GM19397 (cell line): ENCODE measurements at regions not wholly inside any gene's neighbourhood (a gene's known extent, or its start where the extent isn't known, plus 50 kb on each side); places are given as distances from the start of the nearest gene placed in this dataset.

Experiments
- ATAC-seq: cut with Tn5 transposase; IDR thresholded peaks from one replicate; pipeline ENCODE4 v1.9.1; 2021; ENCODE audit warnings: mild to moderate bottlenecking, moderate library complexity; ENCODE audit not compliant: unreplicated experiment

DNA sequence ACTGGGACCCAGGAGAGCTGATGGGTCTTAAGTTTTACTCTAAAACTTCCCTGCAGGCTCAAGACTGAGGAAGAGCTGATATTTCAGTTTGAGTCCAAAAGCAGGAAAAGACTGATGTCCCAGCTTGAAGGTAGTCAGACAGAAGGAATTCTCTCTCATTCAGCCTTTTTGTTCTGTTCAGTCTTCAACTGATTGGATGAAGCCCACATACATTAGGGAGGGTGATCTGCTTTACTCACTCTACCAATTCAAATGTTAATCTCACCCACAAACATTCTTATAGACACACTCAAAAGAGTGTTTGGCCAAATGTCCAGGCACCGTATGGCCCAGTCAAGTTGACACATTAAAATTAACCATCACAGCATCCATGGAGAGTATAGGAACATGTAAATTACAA lies 173.5 kb downstream of the KCNRG start:
- ATAC-seq, result no peak

GRCh38 chr13:50189450-50189849 lies 174.2 kb downstream of the KCNRG start:
- no peak for ATAC-seq

GRCh38 chr13:50191004-50191403 lies 175.8 kb downstream of the KCNRG start:
- no peak for ATAC-seq

GRCh38 chr13:50192272-50192813 lies 177.1 kb downstream of the KCNRG start:
- no peak for ATAC-seq

GRCh38 chr13:50195045-50195444 lies 179.8 kb downstream of the KCNRG start:
- ATAC-seq, result no peak

- ATAC-seq, result no peak
Observed at GRCh38 chr13:50196118-50196517, 180.9 kb downstream of the KCNRG start.

DNA sequence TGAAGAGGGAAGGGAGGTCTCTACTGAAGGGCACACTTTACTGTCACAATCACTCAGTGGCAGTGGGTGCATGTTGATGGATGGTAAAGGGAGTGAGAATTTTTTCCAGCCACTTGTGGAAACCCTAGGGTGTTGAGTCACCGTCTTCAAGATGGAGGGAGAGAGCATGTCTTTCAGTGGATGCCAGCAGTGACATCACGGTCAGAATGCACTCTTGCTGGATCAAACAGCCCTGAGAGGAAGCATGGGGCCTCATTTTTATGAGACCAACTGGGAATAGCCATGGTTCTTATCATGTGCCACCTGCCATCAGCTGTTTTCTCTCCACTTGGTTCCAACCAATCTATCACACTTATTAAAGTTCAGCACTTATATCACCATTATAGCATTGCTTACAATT lies 182.5 kb downstream of the KCNRG start:
- ATAC-seq, result no peak

DNA sequence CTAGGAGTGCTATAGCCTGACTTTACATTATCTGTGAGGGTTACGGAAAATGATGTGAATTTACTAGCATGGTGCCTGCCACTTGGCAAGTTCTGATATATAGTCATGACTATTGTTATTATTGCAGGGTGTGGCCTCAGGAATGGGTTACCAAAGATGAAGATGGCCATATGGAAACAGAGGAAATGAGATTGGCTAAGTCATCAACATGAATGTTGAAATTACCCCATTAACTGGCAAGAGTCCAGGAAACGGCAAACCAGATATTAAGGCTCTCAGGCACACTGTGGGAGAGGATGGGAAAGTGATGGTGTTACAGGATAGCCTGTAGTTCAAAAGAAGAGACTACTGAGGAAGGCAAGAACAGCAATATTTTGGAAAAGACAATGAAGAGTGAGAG lies 183.3 kb downstream of the KCNRG start:
- ATAC-seq, result no peak

- no peak for ATAC-seq
Observed at GRCh38 chr13:50200569-50200968, 185.3 kb downstream of the KCNRG start.

DNA sequence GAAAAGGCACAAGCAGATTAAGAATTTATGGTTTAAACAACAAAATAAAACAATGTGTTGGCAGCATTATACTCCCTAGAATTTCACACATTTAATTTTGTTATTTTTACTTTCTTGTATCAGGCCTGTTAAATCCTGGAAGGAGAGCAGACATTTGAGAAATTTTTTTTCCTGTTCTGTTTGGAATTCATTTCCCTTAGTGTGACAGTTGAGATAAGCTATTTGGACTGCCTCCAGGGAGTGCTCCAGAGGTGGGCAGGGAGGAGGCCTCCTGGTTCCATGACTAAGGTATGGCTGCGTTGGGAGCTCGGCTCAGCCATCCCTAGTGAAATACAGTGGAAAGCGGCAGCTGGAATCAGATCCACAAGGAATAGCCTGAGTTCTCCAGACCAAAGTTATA lies 185.7 kb downstream of the KCNRG start:
- ATAC-seq, result no peak

DNA sequence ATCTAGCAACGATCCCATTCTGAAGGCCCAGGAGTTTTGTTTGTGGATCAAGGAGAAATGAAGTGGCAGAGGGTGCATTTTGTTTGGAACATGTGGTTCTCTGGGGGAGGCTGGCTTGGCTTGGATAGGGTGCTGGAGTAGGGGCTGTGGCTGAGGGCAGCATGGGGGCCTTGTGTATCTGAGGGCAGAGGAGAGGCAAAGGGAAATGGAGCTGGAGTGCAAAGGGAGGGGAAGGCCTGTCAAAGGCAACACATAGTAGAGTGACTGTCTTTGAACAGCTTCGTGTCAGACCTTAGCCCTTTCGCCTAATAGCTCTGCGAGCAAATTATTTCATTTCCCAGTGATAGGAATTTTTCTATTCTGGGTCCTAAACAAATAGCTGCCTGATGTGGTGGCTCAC lies 187.2 kb downstream of the KCNRG start:
- ATAC-seq, result no peak

DNA sequence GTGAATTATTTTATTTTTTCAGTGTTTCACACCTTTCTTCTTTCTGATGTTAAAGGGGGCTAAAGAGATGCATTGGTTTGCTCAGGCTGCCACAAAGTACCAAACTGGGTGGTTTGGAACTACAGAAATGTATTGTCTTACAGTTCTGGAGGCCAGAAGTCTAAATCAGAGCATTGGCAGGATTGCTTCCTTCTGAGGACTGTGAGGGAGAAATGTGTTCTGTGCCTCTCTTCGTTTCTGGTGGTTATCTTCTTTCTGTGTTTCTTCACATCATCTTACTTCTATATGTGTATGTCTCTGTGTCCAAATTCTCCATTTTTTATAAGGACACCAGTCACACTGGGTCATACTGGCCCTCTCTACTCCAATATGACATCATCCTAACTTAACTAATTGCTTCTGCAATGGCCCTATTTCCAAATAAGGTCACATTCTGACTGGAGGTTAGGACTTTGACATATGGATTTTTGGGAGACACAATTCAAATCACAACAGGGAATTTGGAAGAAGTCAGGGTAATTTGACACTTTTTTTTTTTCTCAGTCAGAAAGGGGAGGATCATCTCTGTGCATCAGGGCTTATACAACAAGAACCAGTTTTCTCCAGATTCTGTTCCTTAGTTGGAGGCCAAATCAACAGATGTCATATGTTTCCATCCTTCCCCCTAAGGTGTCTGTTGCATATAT lies 188.2 kb downstream of the KCNRG start:
- ATAC-seq, result no peak

DNA sequence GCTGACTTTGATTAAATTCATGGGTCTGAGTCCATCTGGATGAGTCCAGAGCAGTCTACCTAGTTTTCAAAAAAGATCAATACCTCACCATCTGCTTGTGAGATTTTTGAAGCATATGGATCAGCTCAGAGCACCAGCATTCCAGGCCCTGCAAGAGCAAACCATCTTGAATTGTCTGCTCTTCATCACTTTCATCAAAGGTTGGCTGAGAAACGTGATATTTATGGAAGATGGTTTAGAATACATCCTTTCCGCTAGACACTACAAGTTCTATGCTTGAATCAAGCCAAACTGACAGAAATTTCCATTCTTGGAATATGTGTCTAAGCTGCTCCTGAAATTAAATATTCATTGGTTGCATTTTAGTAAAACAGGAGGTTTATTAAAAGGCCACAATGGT lies 190.3 kb downstream of the KCNRG start:
- ATAC-seq, result no peak

DNA sequence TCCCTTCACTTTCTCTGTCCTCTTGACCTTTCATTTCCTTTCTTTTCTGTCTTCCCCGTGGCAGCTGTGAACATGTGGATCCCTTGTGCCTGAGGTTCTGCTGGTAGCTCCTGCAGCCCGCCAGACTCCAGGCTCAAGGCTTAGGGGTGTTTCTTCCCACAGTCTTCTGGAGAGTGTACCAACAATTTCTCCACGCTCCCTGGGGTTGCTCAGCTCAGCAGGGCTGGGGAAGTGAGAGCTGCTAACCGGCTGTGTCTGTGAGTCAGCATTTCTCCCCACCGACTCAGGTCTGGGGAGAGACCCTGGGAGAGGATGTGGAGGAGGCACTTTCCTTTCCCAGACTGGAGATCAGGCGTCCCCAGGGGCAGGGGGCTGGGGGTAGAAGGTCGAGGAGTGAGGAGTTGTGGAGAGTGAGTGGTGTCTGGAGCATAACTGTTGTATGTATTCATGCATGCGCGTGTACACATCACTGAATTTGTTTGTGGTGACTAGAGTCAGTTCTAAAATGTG lies 193.6 kb downstream of the KCNRG start:
- ATAC-seq, result no peak

- ATAC-seq, result no peak
Observed at GRCh38 chr13:50209631-50210030, 194.4 kb downstream of the KCNRG start.

- no peak for ATAC-seq
Observed at GRCh38 chr13:50213526-50213925, 198.3 kb downstream of the KCNRG start.

DNA sequence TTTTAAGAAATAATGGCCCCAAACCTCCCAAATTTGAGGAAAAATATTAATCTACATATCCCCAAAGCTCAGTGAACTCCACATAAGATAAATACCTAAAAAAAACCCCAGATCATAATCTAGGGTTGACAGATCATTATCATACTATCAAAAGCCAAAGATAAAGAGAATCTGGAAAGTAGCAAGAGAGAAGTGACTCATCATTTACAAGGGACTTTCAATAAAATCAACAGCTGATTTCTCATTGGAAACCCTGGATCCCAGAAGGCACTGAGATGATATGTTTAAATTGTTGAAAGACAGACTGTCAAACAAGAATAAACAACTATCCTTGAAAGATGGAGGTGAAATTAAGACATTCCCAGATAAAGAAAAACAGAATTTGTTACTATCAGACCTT lies 199.3 kb downstream of the KCNRG start:
- no peak for ATAC-seq

DNA sequence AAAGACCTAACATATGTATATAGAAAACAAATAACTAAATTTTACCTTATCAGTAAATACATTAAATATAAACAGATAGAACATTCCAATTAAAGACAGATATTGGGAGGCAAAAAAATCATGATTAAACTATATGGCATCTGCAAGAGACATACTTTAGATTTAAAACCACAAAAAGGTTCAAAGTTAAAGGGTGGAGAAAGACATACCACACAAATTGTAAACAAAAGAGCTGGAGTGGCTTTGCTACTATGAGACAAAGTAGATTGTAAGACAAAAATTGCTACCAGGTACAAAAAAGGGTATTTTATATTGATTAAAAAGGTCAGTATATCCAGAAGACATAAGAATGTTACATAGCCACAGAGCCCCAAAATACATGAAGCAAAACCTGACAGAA lies 200.2 kb downstream of the KCNRG start:
- no peak for ATAC-seq

- ATAC-seq, result no peak
Observed at GRCh38 chr13:50219743-50220142, 204.5 kb downstream of the KCNRG start.

GRCh38 chr13:50220938-50221337 lies 205.7 kb downstream of the KCNRG start:
- no peak for ATAC-seq

DNA sequence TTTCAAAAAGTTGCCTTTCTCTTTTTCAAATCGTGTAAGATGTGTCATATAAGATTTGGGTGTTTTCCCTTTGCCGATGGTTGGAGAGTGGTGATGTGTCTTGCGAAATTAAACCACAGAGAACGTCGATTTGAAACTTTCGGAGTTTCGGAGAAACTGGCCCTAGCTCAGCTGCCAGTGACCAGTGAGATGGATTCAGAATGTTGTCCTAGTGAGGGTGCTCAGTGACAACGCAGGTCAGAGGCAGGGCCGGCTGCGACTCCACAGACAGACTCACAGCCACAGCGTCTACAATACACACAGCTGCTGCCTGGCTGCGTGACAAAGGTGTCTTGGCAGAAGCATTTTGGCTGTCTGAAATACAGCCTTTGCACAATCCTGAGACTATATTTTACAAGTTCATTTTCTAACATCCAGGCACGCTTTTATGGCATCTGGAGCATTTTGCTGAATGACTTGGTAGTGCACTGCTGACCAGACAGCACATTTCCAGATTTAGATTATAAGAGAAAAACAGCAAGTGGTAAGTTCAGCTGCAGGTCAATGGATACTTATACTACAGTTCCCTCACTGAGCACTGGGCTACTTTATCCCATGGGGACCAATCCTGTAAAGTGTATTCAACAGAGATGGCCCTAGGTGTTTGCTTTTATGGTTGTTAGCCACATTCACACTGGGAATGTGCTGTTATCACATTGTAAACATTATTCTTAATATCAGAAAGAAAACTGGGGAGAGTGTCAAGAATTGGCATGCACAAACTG lies 207.5 kb downstream of the KCNRG start:
- no peak for ATAC-seq

- peak; percentile 52 for ATAC-seq
Observed at GRCh38 chr13:50224534-50224933, 209.3 kb downstream of the KCNRG start.
